ENCODE measurements at regions not wholly inside any gene's neighbourhood (a gene's known extent, or its start where the extent isn't known, plus 50 kb on each side); places are given as distances from the start of the nearest gene placed in this dataset.
A peak's percentile ranks its signal among the peaks of the same experiment; 100 is the strongest.

DNA sequence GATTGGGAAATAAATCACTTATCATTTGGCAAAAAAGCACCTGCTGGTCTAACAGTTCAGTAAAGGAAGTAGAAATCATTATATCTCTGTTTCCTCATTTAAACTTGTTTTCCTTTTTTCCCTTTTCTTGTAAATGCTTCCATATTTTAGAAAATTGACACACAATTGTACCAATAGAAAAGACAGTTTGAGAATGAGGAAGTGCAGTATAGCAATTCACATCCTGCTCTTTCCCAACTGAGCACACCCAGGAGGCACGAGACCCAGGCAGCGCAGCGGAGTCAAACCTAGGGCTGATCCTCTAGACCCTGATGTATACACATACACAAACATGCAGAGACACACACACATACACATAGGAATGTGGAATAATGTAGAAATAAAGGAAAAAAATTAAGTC lies 74.8 kb upstream of the PACRGL start:
- TF ChIP-seq RARB (CRISPR knock-in tag; IDR thresholded peaks at IDR 0.05) = no peak
- TF ChIP-seq CSDC2 (CRISPR knock-in tag; IDR thresholded peaks at IDR 0.05) = no peak
- TF ChIP-seq, protein P1, sequence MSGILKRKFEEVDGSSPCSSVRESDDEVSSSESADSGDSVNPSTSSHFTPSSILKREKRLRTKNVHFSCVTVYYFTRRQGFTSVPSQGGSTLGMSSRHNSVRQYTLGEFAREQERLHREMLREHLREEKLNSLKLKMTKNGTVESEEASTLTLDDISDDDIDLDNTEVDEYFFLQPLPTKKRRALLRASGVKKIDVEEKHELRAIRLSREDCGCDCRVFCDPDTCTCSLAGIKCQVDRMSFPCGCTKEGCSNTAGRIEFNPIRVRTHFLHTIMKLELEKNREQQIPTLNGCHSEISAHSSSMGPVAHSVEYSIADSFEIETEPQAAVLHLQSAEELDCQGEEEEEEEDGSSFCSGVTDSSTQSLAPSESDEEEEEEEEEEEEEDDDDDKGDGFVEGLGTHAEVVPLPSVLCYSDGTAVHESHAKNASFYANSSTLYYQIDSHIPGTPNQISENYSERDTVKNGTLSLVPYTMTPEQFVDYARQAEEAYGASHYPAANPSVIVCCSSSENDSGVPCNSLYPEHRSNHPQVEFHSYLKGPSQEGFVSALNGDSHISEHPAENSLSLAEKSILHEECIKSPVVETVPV (CRISPR knock-in tag; IDR thresholded peaks at IDR 0.05) = no peak
- no peak for TF ChIP-seq SNAI2 (CRISPR knock-in tag; IDR thresholded peaks at IDR 0.05)
- no peak for TF ChIP-seq BACH2 (CRISPR knock-in tag; IDR thresholded peaks at IDR 0.05; ENCODE audit: borderline replicate concordance)
- TF ChIP-seq ZFP3 (CRISPR knock-in tag; IDR thresholded peaks at IDR 0.05) = no peak
- no peak for TF ChIP-seq ZFP30 (CRISPR knock-in tag; IDR thresholded peaks at IDR 0.05)
- TF ChIP-seq ZNF8 (CRISPR knock-in tag; IDR thresholded peaks at IDR 0.05) = no peak
- TF ChIP-seq, protein P2, sequence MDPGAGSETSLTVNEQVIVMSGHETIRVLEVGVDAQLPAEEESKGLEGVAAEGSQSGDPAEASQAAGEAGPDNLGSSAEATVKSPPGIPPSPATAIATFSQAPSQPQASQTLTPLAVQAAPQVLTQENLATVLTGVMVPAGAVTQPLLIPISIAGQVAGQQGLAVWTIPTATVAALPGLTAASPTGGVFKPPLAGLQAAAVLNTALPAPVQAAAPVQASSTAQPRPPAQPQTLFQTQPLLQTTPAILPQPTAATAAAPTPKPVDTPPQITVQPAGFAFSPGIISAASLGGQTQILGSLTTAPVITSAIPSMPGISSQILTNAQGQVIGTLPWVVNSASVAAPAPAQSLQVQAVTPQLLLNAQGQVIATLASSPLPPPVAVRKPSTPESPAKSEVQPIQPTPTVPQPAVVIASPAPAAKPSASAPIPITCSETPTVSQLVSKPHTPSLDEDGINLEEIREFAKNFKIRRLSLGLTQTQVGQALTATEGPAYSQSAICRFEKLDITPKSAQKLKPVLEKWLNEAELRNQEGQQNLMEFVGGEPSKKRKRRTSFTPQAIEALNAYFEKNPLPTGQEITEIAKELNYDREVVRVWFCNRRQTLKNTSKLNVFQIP (CRISPR knock-in tag; IDR thresholded peaks at IDR 0.05; ENCODE audit: borderline replicate concordance, low read depth) = no peak
- TF ChIP-seq, protein P3, sequence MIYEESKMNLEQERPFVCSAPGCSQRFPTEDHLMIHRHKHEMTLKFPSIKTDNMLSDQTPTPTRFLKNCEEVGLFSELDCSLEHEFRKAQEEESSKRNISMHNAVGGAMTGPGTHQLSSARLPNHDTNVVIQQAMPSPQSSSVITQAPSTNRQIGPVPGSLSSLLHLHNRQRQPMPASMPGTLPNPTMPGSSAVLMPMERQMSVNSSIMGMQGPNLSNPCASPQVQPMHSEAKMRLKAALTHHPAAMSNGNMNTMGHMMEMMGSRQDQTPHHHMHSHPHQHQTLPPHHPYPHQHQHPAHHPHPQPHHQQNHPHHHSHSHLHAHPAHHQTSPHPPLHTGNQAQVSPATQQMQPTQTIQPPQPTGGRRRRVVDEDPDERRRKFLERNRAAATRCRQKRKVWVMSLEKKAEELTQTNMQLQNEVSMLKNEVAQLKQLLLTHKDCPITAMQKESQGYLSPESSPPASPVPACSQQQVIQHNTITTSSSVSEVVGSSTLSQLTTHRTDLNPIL (CRISPR knock-in tag; IDR thresholded peaks at IDR 0.05; ENCODE audit: low read depth) = no peak
- no peak for TF ChIP-seq ISL1 (CRISPR knock-in tag; IDR thresholded peaks at IDR 0.05)
- TF ChIP-seq, protein P4, sequence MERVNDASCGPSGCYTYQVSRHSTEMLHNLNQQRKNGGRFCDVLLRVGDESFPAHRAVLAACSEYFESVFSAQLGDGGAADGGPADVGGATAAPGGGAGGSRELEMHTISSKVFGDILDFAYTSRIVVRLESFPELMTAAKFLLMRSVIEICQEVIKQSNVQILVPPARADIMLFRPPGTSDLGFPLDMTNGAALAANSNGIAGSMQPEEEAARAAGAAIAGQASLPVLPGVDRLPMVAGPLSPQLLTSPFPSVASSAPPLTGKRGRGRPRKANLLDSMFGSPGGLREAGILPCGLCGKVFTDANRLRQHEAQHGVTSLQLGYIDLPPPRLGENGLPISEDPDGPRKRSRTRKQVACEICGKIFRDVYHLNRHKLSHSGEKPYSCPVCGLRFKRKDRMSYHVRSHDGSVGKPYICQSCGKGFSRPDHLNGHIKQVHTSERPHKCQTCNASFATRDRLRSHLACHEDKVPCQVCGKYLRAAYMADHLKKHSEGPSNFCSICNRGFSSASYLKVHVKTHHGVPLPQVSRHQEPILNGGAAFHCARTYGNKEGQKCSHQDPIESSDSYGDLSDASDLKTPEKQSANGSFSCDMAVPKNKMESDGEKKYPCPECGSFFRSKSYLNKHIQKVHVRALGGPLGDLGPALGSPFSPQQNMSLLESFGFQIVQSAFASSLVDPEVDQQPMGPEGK (CRISPR knock-in tag; IDR thresholded peaks at IDR 0.05; ENCODE audit: borderline replicate concordance) = no peak
- no peak for TF ChIP-seq ESRRG (CRISPR knock-in tag; IDR thresholded peaks at IDR 0.05)
- no peak for TF ChIP-seq GLIS3 (CRISPR knock-in tag; IDR thresholded peaks at IDR 0.05)
- TF ChIP-seq TOX (CRISPR knock-in tag; IDR thresholded peaks at IDR 0.05; ENCODE audit: borderline replicate concordance) = no peak
- no peak for TF ChIP-seq ZNF565 (CRISPR knock-in tag; conservative IDR thresholded peaks at IDR 0.05; ENCODE audit: low read depth)
- no peak for TF ChIP-seq TCF4 (CRISPR knock-in tag; IDR thresholded peaks at IDR 0.05; ENCODE audit: borderline replicate concordance)
- peak; percentile 13; the same call in 2 of the 3 replicates for ATAC-seq

DNA sequence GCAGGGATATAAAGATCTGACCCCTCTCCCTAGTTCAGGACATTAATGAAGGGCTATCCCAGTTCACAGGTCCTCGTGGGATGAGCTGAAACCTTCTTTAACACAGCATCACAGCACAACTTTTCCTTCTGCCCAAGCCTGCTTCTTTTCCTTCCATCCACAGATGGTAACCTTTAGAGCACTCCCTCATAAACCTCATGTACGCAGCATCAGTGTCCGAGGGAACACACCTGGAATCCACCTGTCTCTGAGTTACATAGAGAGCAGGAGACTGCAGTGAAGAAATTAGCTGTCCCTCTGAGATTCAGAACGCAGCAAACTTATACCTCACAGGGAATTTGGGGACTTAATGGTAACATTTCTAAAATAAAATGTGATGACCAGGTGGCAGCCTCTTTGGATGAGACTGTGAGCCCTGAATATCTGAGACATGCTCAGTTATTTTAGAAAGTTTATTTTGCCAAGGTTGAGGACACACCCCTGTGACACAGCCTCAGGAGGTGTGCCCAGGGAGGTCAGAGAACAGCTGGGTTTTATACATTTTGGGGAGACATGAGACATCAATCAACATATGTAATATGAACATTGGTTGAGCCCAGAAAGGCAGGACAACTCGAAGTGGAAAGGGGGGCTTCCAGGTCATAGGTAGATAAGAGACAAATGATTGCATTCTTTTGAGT lies 73.8 kb upstream of the PACRGL start:
- TF ChIP-seq, protein P3 (CRISPR knock-in tag; IDR thresholded peaks at IDR 0.05; ENCODE audit: low read depth) = no peak
- no peak for TF ChIP-seq ZFP30 (CRISPR knock-in tag; IDR thresholded peaks at IDR 0.05)
- ATAC-seq = no peak

DNA sequence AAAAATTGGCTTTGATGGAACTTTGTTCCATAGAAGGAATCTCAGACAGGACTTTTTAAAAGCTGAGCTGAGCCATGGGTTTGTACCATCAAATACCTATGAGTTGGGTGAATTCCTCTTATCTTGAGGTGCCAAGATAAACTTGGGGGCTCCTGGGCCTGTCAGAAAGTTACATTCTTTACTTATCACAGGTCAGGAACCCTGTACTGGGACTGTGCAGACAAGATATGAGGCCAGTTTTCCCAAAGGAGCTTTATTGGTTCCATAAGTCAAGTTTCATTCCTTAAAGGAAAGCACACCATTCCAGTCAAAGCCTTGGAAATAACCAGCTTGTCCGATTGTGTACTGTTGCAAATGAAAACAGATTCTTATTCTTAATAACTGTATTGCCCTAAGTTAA lies 72.4 kb upstream of the PACRGL start:
- TF ChIP-seq OSR1 (CRISPR knock-in tag; IDR thresholded peaks at IDR 0.05) (no peak), ZFP30 (CRISPR knock-in tag; IDR thresholded peaks at IDR 0.05) (no peak), ZFP3 (CRISPR knock-in tag; IDR thresholded peaks at IDR 0.05) (no peak), ESRRG (CRISPR knock-in tag; IDR thresholded peaks at IDR 0.05) (no peak), SNAI2 (CRISPR knock-in tag; IDR thresholded peaks at IDR 0.05) (no peak), PPARA (CRISPR knock-in tag; IDR thresholded peaks at IDR 0.05; ENCODE audit: borderline replicate concordance) (no peak), ARNTL (CRISPR knock-in tag; IDR thresholded peaks at IDR 0.05; ENCODE audit: borderline replicate concordance, low read depth) (no peak), GLIS3 (CRISPR knock-in tag; IDR thresholded peaks at IDR 0.05) (no peak), BACH2 (CRISPR knock-in tag; IDR thresholded peaks at IDR 0.05; ENCODE audit: borderline replicate concordance) (no peak), ISL1 (CRISPR knock-in tag; IDR thresholded peaks at IDR 0.05) (no peak)
- TF ChIP-seq, protein P2 (CRISPR knock-in tag; IDR thresholded peaks at IDR 0.05; ENCODE audit: borderline replicate concordance, low read depth) = no peak
- TF ChIP-seq, protein P5, sequence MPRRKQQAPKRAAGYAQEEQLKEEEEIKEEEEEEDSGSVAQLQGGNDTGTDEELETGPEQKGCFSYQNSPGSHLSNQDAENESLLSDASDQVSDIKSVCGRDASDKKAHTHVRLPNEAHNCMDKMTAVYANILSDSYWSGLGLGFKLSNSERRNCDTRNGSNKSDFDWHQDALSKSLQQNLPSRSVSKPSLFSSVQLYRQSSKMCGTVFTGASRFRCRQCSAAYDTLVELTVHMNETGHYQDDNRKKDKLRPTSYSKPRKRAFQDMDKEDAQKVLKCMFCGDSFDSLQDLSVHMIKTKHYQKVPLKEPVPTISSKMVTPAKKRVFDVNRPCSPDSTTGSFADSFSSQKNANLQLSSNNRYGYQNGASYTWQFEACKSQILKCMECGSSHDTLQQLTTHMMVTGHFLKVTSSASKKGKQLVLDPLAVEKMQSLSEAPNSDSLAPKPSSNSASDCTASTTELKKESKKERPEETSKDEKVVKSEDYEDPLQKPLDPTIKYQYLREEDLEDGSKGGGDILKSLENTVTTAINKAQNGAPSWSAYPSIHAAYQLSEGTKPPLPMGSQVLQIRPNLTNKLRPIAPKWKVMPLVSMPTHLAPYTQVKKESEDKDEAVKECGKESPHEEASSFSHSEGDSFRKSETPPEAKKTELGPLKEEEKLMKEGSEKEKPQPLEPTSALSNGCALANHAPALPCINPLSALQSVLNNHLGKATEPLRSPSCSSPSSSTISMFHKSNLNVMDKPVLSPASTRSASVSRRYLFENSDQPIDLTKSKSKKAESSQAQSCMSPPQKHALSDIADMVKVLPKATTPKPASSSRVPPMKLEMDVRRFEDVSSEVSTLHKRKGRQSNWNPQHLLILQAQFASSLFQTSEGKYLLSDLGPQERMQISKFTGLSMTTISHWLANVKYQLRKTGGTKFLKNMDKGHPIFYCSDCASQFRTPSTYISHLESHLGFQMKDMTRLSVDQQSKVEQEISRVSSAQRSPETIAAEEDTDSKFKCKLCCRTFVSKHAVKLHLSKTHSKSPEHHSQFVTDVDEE (CRISPR knock-in tag; IDR thresholded peaks at IDR 0.05) = no peak
- ATAC-seq = no peak
